SK-N-SH (cell line): ENCODE measurements at regions not wholly inside any gene's neighbourhood (a gene's known extent, or its start where the extent isn't known, plus 50 kb on each side); places are given as distances from the start of the nearest gene placed in this dataset.

ENCODE experiments used
- CTCF ChIA-PET: fragments of 300-600, 350-600 bp; formaldehyde crosslinking; extraction: SDS; loops from one replicate; lab custom pipeline; 2021; lab: Yijun Ruan, JAX
- POLR2A ChIA-PET: fragments of 350-600 bp; sonication (Branson Sonifier 250); formaldehyde crosslinking; extraction: SDS; loops from one replicate; lab custom pipeline; 2020; ENCODE audit warnings: antibody characterized with exemption, inconsistent platforms; lab: Yijun Ruan, JAX
- DNase-seq: peaks from one replicate; pipeline ENCODE4 v3.0.0; 2012
- H2AFZ ChIP-seq: fragments of 200-600 bp; sonication (generic); 2 replicates; pipeline ENCODE4 v1.8.1; 2016; ENCODE audit warnings: antibody characterized with exemption, mild to moderate bottlenecking, low read depth
- H3F3A ChIP-seq: fragments of 200-600 bp; sonication (generic); replicated peaks from 2 replicates; pipeline ENCODE3; 2016; ENCODE audit warnings: antibody characterized with exemption, mild to moderate bottlenecking; ENCODE audit not compliant: insufficient read depth
- H3K27ac ChIP-seq, 2 experiments: fragments of 200-500 bp in 1 of 2; fragments of 200-600 bp in 1 of 2; sonication (Bioruptor generic) in 1 of 2; sonication (generic), shearing (Covaris generic) in 1 of 2; 2 replicates each; pipeline versions ENCODE4 v1.5.1 to v1.6.1; 2014 to 2016; ENCODE audit warnings: low read depth in 2 of 2, inconsistent platforms in 1 of 2, low read length in 1 of 2, mild to moderate bottlenecking in 1 of 2, mixed read lengths in 1 of 2
- H3K27me3 ChIP-seq: fragments of 200-600 bp; sonication (generic), shearing (Covaris generic); 2 replicates; pipeline ENCODE4 v1.6.1; 2016; ENCODE audit warnings: mixed run types; ENCODE audit not compliant: insufficient read depth
- H3K36me3 ChIP-seq, 2 experiments: fragments of 200-500 bp in 1 of 2; fragments of 200-600 bp in 1 of 2; sonication (Bioruptor generic) in 1 of 2; sonication (generic) in 1 of 2; replicated peaks in 1 of 2; 2 replicates each; pipeline versions ENCODE3 to v1.5.1; 2014 to 2016; ENCODE audit warnings: low read length in 1 of 2, mild to moderate bottlenecking in 1 of 2; ENCODE audit not compliant: insufficient read depth in 2 of 2, control insufficient read depth in 1 of 2
- H3K4me1 ChIP-seq, 2 experiments: fragments of 200-500 bp in 1 of 2; fragments of 200-600 bp in 1 of 2; sonication (Bioruptor generic) in 1 of 2; sonication (generic), shearing (Covaris generic) in 1 of 2; 2 replicates each; pipeline versions ENCODE4 v1.5.1 to v1.6.1; 2014 to 2016; ENCODE audit warnings: low read depth in 1 of 2, low read length in 1 of 2, mixed run types in 1 of 2; ENCODE audit not compliant: insufficient read depth in 2 of 2, control insufficient read depth in 1 of 2
- H3K4me2 ChIP-seq: fragments of 200-600 bp; sonication (generic), shearing (Covaris generic); 2 replicates; pipeline ENCODE4 v1.6.1; 2017; ENCODE audit warnings: mixed run types
- H3K4me3 ChIP-seq, 2 experiments: fragments of 200-500 bp in 1 of 2; fragments of 200-600 bp in 1 of 2; sonication (Bioruptor generic) in 1 of 2; sonication (generic), shearing (Covaris generic) in 1 of 2; 2 replicates each; pipeline versions ENCODE4 v1.5.1 to v1.8.1; 2014 to 2016; ENCODE audit warnings: low read depth in 2 of 2, inconsistent platforms in 1 of 2, low read length in 1 of 2, mild to moderate bottlenecking in 1 of 2, mixed read lengths in 1 of 2, moderate library complexity in 1 of 2
- H3K79me2 ChIP-seq: fragments of 200-600 bp; sonication (generic); 2 replicates; pipeline ENCODE4 v1.8.1; 2017; ENCODE audit warnings: mild to moderate bottlenecking; ENCODE audit not compliant: insufficient read depth
- H3K9ac ChIP-seq: fragments of 200-600 bp; sonication (generic); 2 replicates; pipeline ENCODE4 v1.6.1; 2017; ENCODE audit warnings: mixed run types
- H3K9me2 ChIP-seq: fragments of 200-600 bp; sonication (generic); 2 replicates; pipeline ENCODE4 v1.6.1; 2017; ENCODE audit warnings: mixed run types
- H3K9me3 ChIP-seq: fragments of 200-600 bp; sonication (generic); 2 replicates; pipeline ENCODE4 v1.6.1; 2017; ENCODE audit warnings: mixed run types, mild to moderate bottlenecking, moderate library complexity
- H4K20me1 ChIP-seq: fragments of 200-600 bp; sonication (generic); 2 replicates; pipeline ENCODE4 v1.6.1; 2017; ENCODE audit warnings: mild to moderate bottlenecking, mixed run types; ENCODE audit not compliant: insufficient read depth
- EP300 ChIP-seq, 2 experiments: IDR thresholded peaks; 2 replicates each; pipeline versions ENCODE4 v1.4.0 to v1.6.1; 2012; ENCODE audit warnings: borderline replicate concordance in 1 of 2, low read depth in 1 of 2, low read length in 1 of 2
- MXI1 ChIP-seq: IDR thresholded peaks from 2 replicates; pipeline ENCODE4 v1.6.1; 2012; ENCODE audit warnings: mild to moderate bottlenecking, low read depth, low read length, improper control_type of control experiment
- RAD21 ChIP-seq: IDR thresholded peaks from 2 replicates; pipeline ENCODE4 v1.6.1; 2012; ENCODE audit warnings: mild to moderate bottlenecking, low read length
- RFX5 ChIP-seq: IDR thresholded peaks from 2 replicates; pipeline ENCODE4 v1.6.1; 2012; ENCODE audit warnings: mild to moderate bottlenecking, improper control_type of control experiment, low read length
- RXRA ChIP-seq: IDR thresholded peaks from 2 replicates; pipeline ENCODE4 v1.4.0; 2012; ENCODE audit warnings: low read depth, mild to moderate bottlenecking, borderline replicate concordance
- TCF12 ChIP-seq: IDR thresholded peaks from 2 replicates; pipeline ENCODE4 v1.4.0; 2012
- WGBS: methylation state at CpG from one replicate; pipeline ENCODE4 v1.1.6; 2017; ENCODE audit warnings: low lambda C conversion rate; 5-methylcytosine and 5-hydroxymethylcytosine counted together
- TF ChIP-seq, protein P1 (sequence below): IDR thresholded peaks from 2 replicates; pipeline ENCODE4 v1.4.0; 2012; ENCODE audit warnings: low read depth, borderline replicate concordance

DNA sequence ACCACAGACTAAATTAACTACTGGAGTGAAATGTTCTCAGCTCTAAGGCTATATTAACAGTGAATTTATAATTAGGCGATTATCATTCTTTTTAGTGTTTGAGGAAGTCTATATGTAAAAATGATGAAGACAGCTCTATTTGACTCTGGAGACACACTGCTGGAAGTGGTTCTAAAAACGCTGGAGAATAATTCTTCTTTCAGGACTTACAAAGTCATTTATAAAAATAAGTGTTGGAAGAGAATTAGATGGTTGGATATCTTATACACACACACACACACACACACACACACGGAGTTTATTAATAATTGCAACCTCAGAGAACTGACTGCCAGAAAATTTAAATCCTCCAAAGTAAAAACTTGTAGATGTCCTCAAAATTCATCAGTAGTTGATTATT is 1171.3 kb downstream of the EFNB2 start (continued):
- TF ChIP-seq, protein P1, sequence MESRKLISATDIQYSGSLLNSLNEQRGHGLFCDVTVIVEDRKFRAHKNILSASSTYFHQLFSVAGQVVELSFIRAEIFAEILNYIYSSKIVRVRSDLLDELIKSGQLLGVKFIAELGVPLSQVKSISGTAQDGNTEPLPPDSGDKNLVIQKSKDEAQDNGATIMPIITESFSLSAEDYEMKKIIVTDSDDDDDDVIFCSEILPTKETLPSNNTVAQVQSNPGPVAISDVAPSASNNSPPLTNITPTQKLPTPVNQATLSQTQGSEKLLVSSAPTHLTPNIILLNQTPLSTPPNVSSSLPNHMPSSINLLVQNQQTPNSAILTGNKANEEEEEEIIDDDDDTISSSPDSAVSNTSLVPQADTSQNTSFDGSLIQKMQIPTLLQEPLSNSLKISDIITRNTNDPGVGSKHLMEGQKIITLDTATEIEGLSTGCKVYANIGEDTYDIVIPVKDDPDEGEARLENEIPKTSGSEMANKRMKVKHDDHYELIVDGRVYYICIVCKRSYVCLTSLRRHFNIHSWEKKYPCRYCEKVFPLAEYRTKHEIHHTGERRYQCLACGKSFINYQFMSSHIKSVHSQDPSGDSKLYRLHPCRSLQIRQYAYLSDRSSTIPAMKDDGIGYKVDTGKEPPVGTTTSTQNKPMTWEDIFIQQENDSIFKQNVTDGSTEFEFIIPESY = no peak
- TF ChIP-seq TCF12 (no peak), RXRA (no peak), RFX5 (no peak)

DNA sequence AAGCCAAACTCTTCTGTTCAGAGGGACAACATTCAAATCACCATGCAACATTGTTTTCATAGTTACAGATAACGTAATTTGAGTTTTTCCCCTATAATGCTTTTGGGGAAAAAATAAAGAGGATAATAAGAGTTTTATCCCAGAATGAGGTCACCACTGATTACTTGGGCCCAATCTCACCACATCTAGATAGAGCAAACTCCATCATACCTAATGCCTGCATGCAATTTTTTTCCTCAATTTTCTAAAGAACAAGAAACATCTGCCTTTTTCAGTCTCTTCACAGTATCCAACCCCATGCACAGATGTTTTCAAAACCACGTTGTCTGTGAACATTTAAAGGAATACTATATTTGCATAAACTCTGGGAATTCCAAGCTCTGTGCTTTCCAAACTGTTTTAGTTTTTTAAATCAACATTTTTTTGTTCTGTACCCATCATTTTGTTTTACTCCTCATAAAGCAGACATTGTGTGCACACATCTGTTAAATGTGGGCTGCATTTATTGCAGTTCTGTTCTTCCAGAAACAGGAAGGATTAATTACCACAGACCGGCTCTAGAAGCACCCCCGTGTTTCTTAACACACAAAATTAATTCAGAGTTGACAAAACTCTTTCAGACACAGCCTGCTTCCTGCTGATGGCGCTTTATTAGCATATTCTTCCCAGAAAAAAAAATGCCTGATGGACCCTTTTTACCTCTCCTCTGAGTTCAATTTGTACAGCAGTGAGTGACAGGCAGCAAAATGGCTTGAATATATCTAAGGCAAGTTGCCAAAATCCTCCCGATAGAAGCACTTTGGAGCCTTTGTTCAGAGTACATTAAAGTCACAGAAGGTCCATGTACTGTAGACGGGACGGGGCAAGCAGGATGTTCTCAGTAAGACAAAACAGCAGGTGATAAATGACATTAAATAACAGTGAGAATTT is 1171.9 kb downstream of the EFNB2 start:
- POLR2A ChIA-PET = no interaction called here
- H4K20me1 ChIP-seq = no peaks in the 10 kb centered on the region

DNA sequence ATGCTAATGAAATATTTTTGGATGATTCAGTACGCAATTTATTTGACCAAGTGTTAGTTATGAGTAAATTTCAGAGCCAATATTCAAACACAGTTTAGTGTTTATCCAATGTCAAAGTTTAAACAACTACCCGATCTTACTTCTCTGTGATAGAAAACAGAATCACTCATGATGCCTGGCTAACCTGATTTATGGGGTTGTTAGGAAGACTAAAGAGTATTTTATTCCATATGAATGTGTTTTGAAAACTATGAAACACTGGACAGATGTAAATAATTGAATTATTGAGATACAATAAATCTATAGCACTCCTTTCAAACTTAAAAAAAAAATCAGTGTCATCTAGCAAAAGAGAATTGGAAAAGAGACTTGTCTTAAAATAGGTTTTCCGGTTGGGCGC is 1181.8 kb downstream of the EFNB2 start:
- Histone ChIP-seq H3F3A (no peaks in the 10 kb centered on the region), H3K9me2 (no peaks in the 10 kb centered on the region), H3K27ac (no peak overlapping the region), H3K4me3 (no peak overlapping the region), H3K4me2 (no peak overlapping the region), H3K27me3 (no peaks in the 10 kb centered on the region), H3K79me2 (no peaks in the 10 kb centered on the region; the same call in 1 of the 2 replicates), H2AFZ (no peak overlapping the region), H4K20me1 (no peaks in the 10 kb centered on the region), H3K9me3 (no peaks in the 10 kb centered on the region), H3K4me1 (peaks cover 0 to 3% of the 10 kb centered on the region in 2 experiments; a peak in 1 of 4 replicates), H3K9ac (no peak overlapping the region), H3K36me3 (no peaks in the 10 kb centered on the region)
- DNase-seq = no peak
- 55% methylated on average over 4 of the region's 4 CpGs for WGBS
- TF ChIP-seq RXRA (no peak), EP300 (IDR thresholded peaks at IDR 0.05; ENCODE audit: borderline replicate concordance in 1 of 2, low read depth in 1 of 2, low read length in 1 of 2) (peak in 1 of 2 experiments; percentile 76; a peak in 2 of 4 replicates)
- TF ChIP-seq, all 33 proteins: peak for 1
- ChIA-PET CTCF (no interaction called here), POLR2A (no interaction called here)

More for the DNA sequence above, 1171.9 kb downstream of the EFNB2 start:
- TF ChIP-seq RAD21 (0 out of 2 replicates have a peak, but pooled peaks have one; percentile 12), MXI1 (no peak)
- Histone ChIP-seq H3K9ac (no peak overlapping the region), H3F3A (no peaks in the 10 kb centered on the region), H3K4me2 (no peak overlapping the region), H3K4me1 (peaks cover 0 to 5% of the 10 kb centered on the region in 2 experiments; a peak in 1 of 4 replicates), H3K79me2 (no peaks in the 10 kb centered on the region), H3K27ac (peak overlapping the region in 1 of 2 experiments; percentile 50; a peak in 2 of 4 replicates), H3K36me3 (no peaks in the 10 kb centered on the region), H3K27me3 (no peaks in the 10 kb centered on the region), H3K9me3 (no peaks in the 10 kb centered on the region), H3K4me3 (no peak overlapping the region; a peak in 1 of 4 replicates), H2AFZ (no peak overlapping the region), H3K9me2 (no peaks in the 10 kb centered on the region; the same call in 1 of the 2 replicates)
- DNase-seq = peak; percentile 6
- CTCF ChIA-PET = no interaction called here
- 12% methylated on average over 8 of the region's 8 CpGs for whole genome bisulfite sequencing
